ENCODE measurements at regions not wholly inside any gene's neighbourhood (a gene's known extent, or its start where the extent isn't known, plus 50 kb on each side); places are given as distances from the start of the nearest gene placed in this dataset.

- TF ChIP-seq GATA2 (IDR thresholded peaks at IDR 0.05; ENCODE audit: low read depth, low read length) (no peak), GATA3 (IDR thresholded peaks at IDR 0.05; ENCODE audit: low read depth, low read length) (no peak)
These were observed 86.2 kb downstream of the TLR5 start for GRCh38 chr1:223056802-223057201.
